Heart left ventricle (tissue), 13 donors: ENCODE measurements at regions not wholly inside any gene's neighbourhood (a gene's known extent, or its start where the extent isn't known, plus 50 kb on each side); places are given as distances from the start of the nearest gene placed in this dataset.

Experiments
- POLR2A ChIP-seq, 2 donors: fragments of 450-650 bp; IDR thresholded peaks; one replicate each; pipeline ENCODE4 v1.6.1; 2017; ENCODE audit warnings: antibody characterized with exemption in 2 of 2, mild to moderate bottlenecking in 2 of 2, moderate library complexity in 2 of 2
- TF ChIP-seq, protein P1 (sequence below), 12 donors: fragments of 200-600 bp; sonication (generic) in 4 of 12; IDR thresholded peaks; one replicate each; pipeline versions ENCODE4 v1.5.0 to v1.8.0; 2018 to 2022; ENCODE audit warnings: antibody characterized with exemption in 12 of 12, mild to moderate bottlenecking in 5 of 12
- donor health status: ischemic (EF 13 %, LVEDD 7.1; RV severe dilation, severe dysfunction).
- donor health status: DM: no; HTN: yes; CAD: no.
- donor health status: DM: no; HTN: no; CAD: no.
- donor health status: ischemic (EF 25% LVEDD 6.9; RV normal size, moderate dysfunction).
- donor health status: ischemic (EF 25% LVEDD 5.7; RV mildly dilated, moderate dysfunction).
- donor health status: ischemic (EF 35%, LVEDD 5.7; RV mildly dilated, moderate dysfunction).
- donor health status: nonischemic (EF 11% LVEDD 7.7; RV severe dilation, severe dysfunction).
- donor health status: DM: yes; HTN: yes; CAD: no.
- donor health status: PGD.
- donor health status: ischemic (EF 29% LVEDD 5.4; RV normal size, mild dysfunction).
- donor health status: nonischemic (EF 23%, LVEDD 6.1; RV moderate dilation, normal function).

DNA sequence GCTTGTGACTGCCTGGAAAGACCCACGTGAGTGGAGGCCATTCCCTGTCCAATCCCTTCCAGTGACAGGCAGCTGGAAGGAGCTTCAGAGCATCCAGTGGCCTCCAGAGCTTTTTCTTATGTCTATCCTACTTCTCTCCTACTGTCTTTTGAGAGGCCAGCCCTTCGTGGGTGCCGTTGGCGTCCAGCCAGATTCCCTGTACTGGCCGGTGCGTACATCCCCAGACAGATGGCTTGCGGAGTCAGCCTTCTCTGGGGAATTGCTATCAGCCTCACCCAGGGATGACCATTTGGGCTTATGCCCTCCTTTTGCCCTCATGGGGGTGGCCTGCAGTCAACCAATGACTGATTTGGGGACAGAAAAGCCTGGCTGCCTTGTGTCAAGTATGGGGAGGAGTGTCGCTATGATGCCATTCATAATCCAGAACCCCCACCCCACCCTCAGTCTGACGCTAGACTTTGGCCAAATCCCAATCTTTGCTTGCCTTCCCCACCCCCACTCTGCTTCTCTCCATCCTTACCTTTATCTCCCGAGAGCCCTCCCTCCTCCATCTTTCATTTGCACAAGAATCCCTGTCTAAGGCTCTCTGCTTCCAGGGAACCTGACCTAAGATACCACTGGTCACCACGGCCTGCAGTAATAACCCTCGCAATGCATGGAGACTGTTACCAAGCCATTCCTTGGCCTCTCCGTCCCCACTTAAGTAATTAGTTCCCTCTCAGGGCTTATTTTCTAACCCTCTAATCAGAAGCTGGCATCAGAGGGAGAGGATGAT lies 150.3 kb upstream of the BCOR start:
- TF ChIP-seq, protein P1, sequence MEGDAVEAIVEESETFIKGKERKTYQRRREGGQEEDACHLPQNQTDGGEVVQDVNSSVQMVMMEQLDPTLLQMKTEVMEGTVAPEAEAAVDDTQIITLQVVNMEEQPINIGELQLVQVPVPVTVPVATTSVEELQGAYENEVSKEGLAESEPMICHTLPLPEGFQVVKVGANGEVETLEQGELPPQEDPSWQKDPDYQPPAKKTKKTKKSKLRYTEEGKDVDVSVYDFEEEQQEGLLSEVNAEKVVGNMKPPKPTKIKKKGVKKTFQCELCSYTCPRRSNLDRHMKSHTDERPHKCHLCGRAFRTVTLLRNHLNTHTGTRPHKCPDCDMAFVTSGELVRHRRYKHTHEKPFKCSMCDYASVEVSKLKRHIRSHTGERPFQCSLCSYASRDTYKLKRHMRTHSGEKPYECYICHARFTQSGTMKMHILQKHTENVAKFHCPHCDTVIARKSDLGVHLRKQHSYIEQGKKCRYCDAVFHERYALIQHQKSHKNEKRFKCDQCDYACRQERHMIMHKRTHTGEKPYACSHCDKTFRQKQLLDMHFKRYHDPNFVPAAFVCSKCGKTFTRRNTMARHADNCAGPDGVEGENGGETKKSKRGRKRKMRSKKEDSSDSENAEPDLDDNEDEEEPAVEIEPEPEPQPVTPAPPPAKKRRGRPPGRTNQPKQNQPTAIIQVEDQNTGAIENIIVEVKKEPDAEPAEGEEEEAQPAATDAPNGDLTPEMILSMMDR (IDR thresholded peaks at IDR 0.05): no peak
- TF ChIP-seq POLR2A (IDR thresholded peaks at IDR 0.05): no peak
